ENCODE measurements at regions not wholly inside any gene's neighbourhood (a gene's known extent, or its start where the extent isn't known, plus 50 kb on each side); places are given as distances from the start of the nearest gene placed in this dataset.
"Not testable (repeated sequence)": the region's sequence is repeated elsewhere in the genome, so short reads cannot be mapped to it uniquely, and the experiment has no call there.

- WGBS = 79% methylated on average over 5 of the region's 5 CpGs
- Histone ChIP-seq H3K4me1 (ENCODE audit: insufficient read depth) (no peaks in the 10 kb centered on the region), H3K36me3 (ENCODE audit: insufficient read depth) (no peaks in the 10 kb centered on the region)
Measured at GRCh38 chr20:48387675-48388074, 440.1 kb downstream of the PREX1 start.

GRCh38 chr20:48385527-48385926 is 442.3 kb downstream of the PREX1 start:
- Histone ChIP-seq H3K4me3 (ENCODE audit: low read depth, low read length) (no peak overlapping the region), H3K27ac (ENCODE audit: low read depth) (no peak overlapping the region), H3K4me1 (ENCODE audit: insufficient read depth) (no peaks in the 10 kb centered on the region), H3K36me3 (ENCODE audit: insufficient read depth) (no peaks in the 10 kb centered on the region)
- DNase-seq (ENCODE audit: extremely low spot score) = no peak
- 91% methylated on average over 4 of the region's 4 CpGs for WGBS

More at GRCh38 chr20:48387675-48388074, 440.1 kb downstream of the PREX1 start:
- Histone ChIP-seq H3K27ac (ENCODE audit: low read depth) (no peak overlapping the region), H3K4me3 (ENCODE audit: low read depth, low read length) (no peak overlapping the region)
- no peak for DNase-seq (ENCODE audit: extremely low spot score)

DNA sequence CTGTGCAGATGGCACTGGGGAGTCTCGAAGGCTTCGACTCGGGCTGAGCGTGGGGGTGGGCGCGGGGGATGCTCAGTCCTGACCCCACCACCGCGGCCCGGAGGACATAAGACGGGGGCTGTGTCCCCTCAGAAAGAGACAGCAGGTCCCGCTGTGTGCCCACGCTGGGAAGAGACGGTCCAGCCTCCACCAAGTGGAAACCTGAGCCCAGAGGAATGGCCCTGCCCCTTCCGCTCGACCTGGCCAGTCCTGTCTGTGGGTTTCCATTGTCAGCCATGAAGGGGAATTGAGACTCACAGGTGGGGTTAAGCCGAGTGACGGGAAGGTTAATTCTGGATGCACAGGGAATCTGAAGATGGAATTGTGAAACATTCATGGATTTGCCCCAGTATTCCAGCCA is 442.7 kb downstream of the PREX1 start:
- DNase-seq (ENCODE audit: extremely low spot score) = no peak
- WGBS = 80% methylated on average over 17 of the region's 17 CpGs
- no peaks in the 10 kb centered on the region for H3K4me1 ChIP-seq (ENCODE audit: insufficient read depth)
- no peak overlapping the region for H3K27ac ChIP-seq (ENCODE audit: low read depth)
- H3K4me3 ChIP-seq (ENCODE audit: low read depth, low read length) = no peak overlapping the region
- H3K36me3 ChIP-seq (ENCODE audit: insufficient read depth) = no peaks in the 10 kb centered on the region

DNA sequence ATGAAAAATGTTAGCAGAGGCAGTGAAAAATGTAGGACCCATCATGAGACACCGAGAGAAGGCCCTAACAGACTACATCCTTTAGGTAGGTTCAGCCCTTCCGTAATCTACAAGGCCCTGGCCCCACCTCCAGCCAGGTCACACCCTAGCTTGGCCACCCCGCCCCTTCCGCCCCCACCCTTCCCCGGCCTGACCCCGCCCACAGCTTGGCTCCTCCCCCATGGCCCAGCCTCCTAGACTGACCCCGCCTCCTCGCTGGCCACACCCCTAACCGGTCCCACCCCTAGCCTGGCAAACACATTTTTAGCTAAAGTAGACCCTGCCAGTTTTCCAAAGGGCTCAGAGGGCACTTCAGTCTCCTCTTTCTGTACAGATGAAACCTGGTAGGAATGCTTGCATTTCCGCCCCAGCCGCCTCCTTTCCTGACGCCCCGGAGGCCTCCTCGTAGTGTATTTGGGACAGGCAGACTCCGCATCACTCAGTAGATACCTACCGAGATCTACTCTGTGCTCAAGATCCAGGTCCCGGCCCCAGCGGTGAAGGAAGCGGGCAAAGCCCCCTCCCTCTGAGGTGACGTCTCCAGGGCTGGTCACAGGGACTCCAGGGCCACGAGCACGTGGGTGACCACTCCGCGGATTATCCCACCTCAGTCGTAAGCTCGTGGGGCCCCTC is 443.5 kb downstream of the PREX1 start:
- WGBS = 72% methylated on average over 26 of the region's 26 CpGs
- no peak for DNase-seq (ENCODE audit: extremely low spot score)
- no peaks in the 10 kb centered on the region for H3K36me3 ChIP-seq (ENCODE audit: insufficient read depth)
- H3K4me3 ChIP-seq (ENCODE audit: low read depth, low read length) = no peak overlapping the region
- H3K27ac ChIP-seq (ENCODE audit: low read depth) = no peak overlapping the region
- H3K4me1 ChIP-seq (ENCODE audit: insufficient read depth) = no peaks in the 10 kb centered on the region

DNA sequence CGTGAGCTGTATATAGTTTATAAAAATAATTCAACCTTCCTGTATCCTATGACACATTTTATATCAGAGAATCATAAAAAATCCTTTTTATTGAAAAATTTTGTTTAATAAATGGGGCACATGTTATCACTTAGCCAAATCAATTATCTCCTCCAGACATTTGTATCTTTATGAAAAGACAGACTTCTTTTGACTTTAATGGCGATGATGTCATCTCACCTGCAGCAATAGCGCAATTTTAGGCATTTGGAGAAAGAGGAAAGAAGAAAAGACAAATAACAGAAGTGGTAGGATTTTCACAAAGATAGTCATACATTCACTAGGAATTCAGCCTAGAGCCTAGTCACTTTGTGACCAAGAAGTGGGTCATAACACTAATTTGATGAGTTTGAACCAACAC is 444.5 kb downstream of the PREX1 start:
- H3K27ac ChIP-seq (ENCODE audit: low read depth) = no peak overlapping the region
- DNase-seq (ENCODE audit: extremely low spot score) = no peak

GRCh38 chr20:48382304-48382703 is 445.5 kb downstream of the PREX1 start:
- Histone ChIP-seq H3K36me3 (ENCODE audit: insufficient read depth) (no peaks in the 10 kb centered on the region), H3K4me3 (ENCODE audit: low read depth, low read length) (no peak overlapping the region), H3K4me1 (ENCODE audit: insufficient read depth) (no peaks in the 10 kb centered on the region), H3K27ac (ENCODE audit: low read depth) (no peak overlapping the region)
- WGBS = 92% methylated on average over 5 of the region's 5 CpGs
- DNase-seq (ENCODE audit: extremely low spot score) = no peak

More for the DNA sequence above, 444.5 kb downstream of the PREX1 start:
- no peak overlapping the region for H3K4me3 ChIP-seq (ENCODE audit: low read depth, low read length)
- no peaks in the 10 kb centered on the region for H3K36me3 ChIP-seq (ENCODE audit: insufficient read depth)
- 93% methylated on average over 3 of the region's 3 CpGs for WGBS
- no peaks in the 10 kb centered on the region for H3K4me1 ChIP-seq (ENCODE audit: insufficient read depth)

GRCh38 chr20:48381353-48382120 is 446.3 kb downstream of the PREX1 start:
- Histone ChIP-seq H3K4me1 (ENCODE audit: insufficient read depth) (no peaks in the 10 kb centered on the region), H3K4me3 (ENCODE audit: low read depth, low read length) (no peak overlapping the region), H3K27ac (ENCODE audit: low read depth) (no peak overlapping the region), H3K36me3 (ENCODE audit: insufficient read depth) (no peaks in the 10 kb centered on the region)
- WGBS = 65% methylated on average over 12 of the region's 12 CpGs
- no peak for DNase-seq (ENCODE audit: extremely low spot score)

DNA sequence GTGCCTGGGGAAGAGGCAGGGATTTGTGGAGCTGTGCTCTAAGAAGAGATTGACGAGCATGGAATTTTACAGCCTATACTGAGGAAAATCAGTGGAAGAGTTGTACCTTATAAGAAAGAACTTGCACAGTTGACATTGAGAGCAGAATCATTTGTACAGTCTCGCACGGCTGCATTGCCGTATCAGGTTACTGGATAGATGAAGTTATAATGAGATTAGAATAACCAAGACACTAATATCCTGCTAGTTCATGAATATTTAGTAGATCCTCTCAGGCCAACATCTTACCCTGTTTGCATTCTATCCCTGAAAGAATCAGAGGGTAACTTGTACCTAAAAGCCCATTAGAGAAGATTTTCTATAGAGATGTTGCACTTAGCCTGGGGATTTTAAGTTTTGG is 447.1 kb downstream of the PREX1 start:
- 84% methylated on average over 4 of the region's 4 CpGs for WGBS

DNA sequence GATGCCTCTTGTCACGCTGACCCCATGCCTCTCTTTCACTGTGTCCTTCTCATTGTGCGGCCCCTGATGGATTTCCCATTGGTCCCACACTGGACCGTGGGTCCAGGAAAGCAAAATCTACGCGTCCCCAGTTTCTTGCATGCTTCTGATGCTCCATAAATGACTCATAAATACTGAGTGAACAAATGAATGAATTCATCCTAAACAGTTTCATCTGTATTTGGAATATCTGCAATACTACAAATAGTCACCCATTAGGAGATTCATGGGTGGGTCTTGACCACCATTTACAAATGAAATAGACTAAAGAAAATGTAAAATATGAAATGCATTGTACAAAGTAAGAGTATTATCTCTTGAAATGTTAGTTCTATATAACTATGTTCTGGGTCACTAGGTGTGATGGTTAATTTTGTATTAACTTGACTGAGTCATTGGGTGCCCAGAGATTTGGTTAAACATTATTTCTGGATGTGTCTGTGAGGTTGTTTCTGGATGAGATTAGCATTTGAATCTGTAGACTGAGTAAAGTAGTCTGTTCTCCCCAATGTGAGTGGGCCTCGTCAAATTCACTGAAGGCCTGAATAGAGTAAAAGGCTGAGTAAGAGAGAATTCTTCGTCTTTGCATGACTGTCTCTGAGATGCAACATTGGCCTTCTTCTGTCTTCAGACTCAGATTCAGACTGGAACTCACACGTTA is 448.7 kb downstream of the PREX1 start:
- no peak overlapping the region for H3K27ac ChIP-seq (ENCODE audit: low read depth)
- no peak for DNase-seq (ENCODE audit: extremely low spot score)
- H3K36me3 ChIP-seq (ENCODE audit: insufficient read depth) = no peaks in the 10 kb centered on the region
- 77% methylated on average over 8 of the region's 8 CpGs for WGBS
- no peaks in the 10 kb centered on the region for H3K4me1 ChIP-seq (ENCODE audit: insufficient read depth)
- no peak overlapping the region for H3K4me3 ChIP-seq (ENCODE audit: low read depth, low read length)

More for the DNA sequence above, 447.1 kb downstream of the PREX1 start:
- no peak overlapping the region for H3K27ac ChIP-seq (ENCODE audit: low read depth)
- DNase-seq (ENCODE audit: extremely low spot score) = no peak
- no peaks in the 10 kb centered on the region for H3K36me3 ChIP-seq (ENCODE audit: insufficient read depth)
- H3K4me3 ChIP-seq (ENCODE audit: low read depth, low read length) = no peak overlapping the region
- H3K4me1 ChIP-seq (ENCODE audit: insufficient read depth) = no peaks in the 10 kb centered on the region

GRCh38 chr20:48377940-48378339 is 449.9 kb downstream of the PREX1 start:
- DNase-seq (ENCODE audit: extremely low spot score) = no peak
- no peaks in the 10 kb centered on the region for H3K4me1 ChIP-seq (ENCODE audit: insufficient read depth)
- H3K36me3 ChIP-seq (ENCODE audit: insufficient read depth) = no peaks in the 10 kb centered on the region
- H3K27ac ChIP-seq (ENCODE audit: low read depth) = no peak overlapping the region
- no peak overlapping the region for H3K4me3 ChIP-seq (ENCODE audit: low read depth, low read length)
- 93% methylated on average over 2 of the region's 2 CpGs for WGBS

DNA sequence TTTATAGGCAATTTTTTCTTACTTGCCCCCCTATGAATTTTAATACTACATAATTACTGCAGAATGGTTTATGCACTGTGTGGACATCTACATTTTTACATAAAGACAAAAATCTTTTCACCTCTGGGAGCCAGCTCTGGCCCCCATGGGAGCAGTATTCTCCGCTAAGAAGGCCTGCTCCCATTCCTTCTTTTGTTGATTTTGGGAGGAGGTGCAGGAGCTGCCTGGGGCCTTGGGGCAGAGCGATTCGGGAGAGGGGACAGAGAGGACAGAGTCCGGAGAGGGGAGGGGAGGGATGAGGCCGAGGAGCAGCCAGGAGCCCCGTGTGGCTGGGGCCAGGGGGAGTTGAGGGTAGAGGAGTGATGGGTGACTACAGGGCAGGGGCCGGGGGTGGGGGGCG is 452.0 kb downstream of the PREX1 start:
- Histone ChIP-seq H3K27ac (ENCODE audit: low read depth) (no peak overlapping the region), H3K36me3 (ENCODE audit: insufficient read depth) (no peaks in the 10 kb centered on the region)
- 83% methylated on average over 8 of the region's 8 CpGs for WGBS

DNA sequence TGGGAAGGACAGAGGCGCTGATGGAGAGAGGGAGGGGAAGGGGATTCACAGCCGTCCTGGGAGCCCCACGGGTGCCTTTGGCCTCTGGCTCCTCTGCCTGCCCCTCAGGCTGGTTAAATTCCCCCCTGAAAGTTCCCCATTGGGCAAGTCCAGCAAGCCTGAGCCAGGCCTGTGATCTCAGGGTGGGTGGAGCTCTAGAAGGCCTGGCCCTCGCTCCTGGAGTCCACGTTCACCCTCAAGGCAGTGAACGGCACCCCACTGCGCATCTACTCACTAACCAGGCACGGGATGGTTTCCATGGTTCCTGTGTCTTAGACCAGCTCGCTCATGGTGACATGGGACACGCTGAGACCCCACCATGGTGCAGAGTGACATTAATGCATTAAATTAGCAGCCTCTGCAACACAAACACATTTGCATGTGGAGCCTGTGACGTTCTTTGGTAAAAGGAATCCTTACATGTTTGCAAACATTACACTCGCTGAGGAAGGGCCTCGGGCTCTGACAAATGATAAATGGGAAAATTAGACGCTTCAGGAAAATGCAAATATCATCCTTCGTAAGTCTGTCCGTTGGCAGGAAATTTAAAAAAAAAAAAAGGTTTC is 452.7 kb downstream of the PREX1 start:
- Histone ChIP-seq H3K36me3 (ENCODE audit: insufficient read depth) (no peaks in the 10 kb centered on the region), H3K27ac (ENCODE audit: low read depth) (no peak overlapping the region), H3K4me3 (ENCODE audit: low read depth, low read length) (no peak overlapping the region), H3K4me1 (ENCODE audit: insufficient read depth) (no peaks in the 10 kb centered on the region)
- 83% methylated on average over 16 of the region's 16 CpGs for WGBS
- DNase-seq (ENCODE audit: extremely low spot score) = no peak

More for the DNA sequence above, 452.0 kb downstream of the PREX1 start:
- no peak for DNase-seq (ENCODE audit: extremely low spot score)
- H3K4me1 ChIP-seq (ENCODE audit: insufficient read depth) = no peaks in the 10 kb centered on the region
- H3K4me3 ChIP-seq (ENCODE audit: low read depth, low read length) = no peak overlapping the region

- H3K4me3 ChIP-seq (ENCODE audit: low read depth, low read length); H3K4me1 ChIP-seq (ENCODE audit: insufficient read depth); DNase-seq (ENCODE audit: extremely low spot score); H3K27ac ChIP-seq (ENCODE audit: low read depth); H3K36me3 ChIP-seq (ENCODE audit: insufficient read depth): not testable (repeated sequence)
- WGBS = 48% methylated on average over 26 of the region's 26 CpGs
Measured at GRCh38 chr20:48374031-48374907, 453.5 kb downstream of the PREX1 start.
